IMR-90 (cell line): ENCODE measurements at regions not wholly inside any gene's neighbourhood (a gene's known extent, or its start where the extent isn't known, plus 50 kb on each side); places are given as distances from the start of the nearest gene placed in this dataset.

ENCODE experiments used
- ATAC-seq: fragments of 200-7000 bp; cut with Tn5 transposase; 2 replicates; pipeline ENCODE4 v1.9.1; 2020; ENCODE audit warnings: low read depth, mild to moderate bottlenecking, moderate library complexity
- BruUV-seq: library from RNA; stranded (reverse); fragments of 400-500 nt; replicated peaks from 2 replicates; lab custom pipeline; 2021; lab: Mats Ljungman, UMichigan
- CTCF ChIA-PET: fragments of 300-600 bp; formaldehyde crosslinking; extraction: SDS; loops from one replicate; lab custom pipeline; 2021; ENCODE audit warnings: antibody characterized with exemption; lab: Yijun Ruan, JAX
- POLR2A ChIA-PET: fragments of 300-600 bp; sonication (Branson Sonifier 250); formaldehyde crosslinking; loops from one replicate; lab custom pipeline; 2022; ENCODE audit warnings: antibody characterized with exemption; ENCODE audit not compliant: unreplicated experiment; lab: Charles Lee
- DNase-seq: peaks from one replicate; pipeline ENCODE4 v3.0.0; 2013
- H2AFZ ChIP-seq: replicated peaks from 2 replicates; pipeline ENCODE3; 2013; ENCODE audit warnings: low read length, mild to moderate bottlenecking; ENCODE audit not compliant: poor library complexity
- H2AK5ac ChIP-seq: 2 replicates; pipeline ENCODE4 v1.6.1; 2013; ENCODE audit warnings: low read depth, low read length, inconsistent platforms
- H2AK9ac ChIP-seq: replicated peaks from 2 replicates; pipeline ENCODE3; 2013; ENCODE audit warnings: mild to moderate bottlenecking, low read depth, low read length, moderate library complexity; ENCODE audit not compliant: poor library complexity
- H2BK120ac ChIP-seq: 2 replicates; pipeline ENCODE4 v1.6.1; 2013; ENCODE audit warnings: low read depth, low read length, inconsistent platforms
- H2BK15ac ChIP-seq: 3 replicates; pipeline ENCODE4 v1.6.1; 2013; ENCODE audit warnings: low read depth, low read length, inconsistent platforms
- H2BK20ac ChIP-seq: 2 replicates; pipeline ENCODE4 v1.6.1; 2013; ENCODE audit warnings: low read depth, mild to moderate bottlenecking, inconsistent platforms, low read length, moderate library complexity
- H2BK5ac ChIP-seq: 2 replicates; pipeline ENCODE4 v1.6.1; 2013; ENCODE audit warnings: mild to moderate bottlenecking, low read depth, low read length, inconsistent platforms; ENCODE audit not compliant: poor library complexity, severe bottlenecking
- H3K14ac ChIP-seq: replicated peaks from 2 replicates; pipeline ENCODE4 v1.6.1; 2013; ENCODE audit warnings: low read depth, low read length, inconsistent platforms
- H3K18ac ChIP-seq: 2 replicates; pipeline ENCODE4 v1.6.1; 2013; ENCODE audit warnings: low read depth, low read length, control low read depth
- H3K23ac ChIP-seq: 2 replicates; pipeline ENCODE4 v1.6.1; 2013; ENCODE audit warnings: low read depth, low read length, inconsistent platforms
- H3K27ac ChIP-seq: 2 replicates; pipeline ENCODE4 v1.5.1; 2013; ENCODE audit warnings: mild to moderate bottlenecking, control low read depth, low read length; ENCODE audit not compliant: insufficient read depth
- H3K27me3 ChIP-seq: 2 replicates; pipeline ENCODE4 v1.6.1; 2013; ENCODE audit warnings: low read length; ENCODE audit not compliant: control insufficient read depth, insufficient read depth
- H3K36me3 ChIP-seq: 2 replicates; pipeline ENCODE4 v1.6.1; 2013; ENCODE audit warnings: low read length, mixed read lengths; ENCODE audit not compliant: control insufficient read depth, insufficient read depth
- H3K4ac ChIP-seq: 2 replicates; pipeline ENCODE4 v1.6.1; 2013; ENCODE audit warnings: low read depth, low read length, inconsistent platforms
- H3K4me1 ChIP-seq: 2 replicates; pipeline ENCODE4 v1.6.1; 2013; ENCODE audit warnings: low read length, mixed read lengths; ENCODE audit not compliant: control insufficient read depth, insufficient read depth
- H3K4me2 ChIP-seq: 2 replicates; pipeline ENCODE4 v1.6.1; 2013; ENCODE audit warnings: low read depth, mild to moderate bottlenecking, control low read depth, low read length, moderate library complexity
- H3K4me3 ChIP-seq: 2 replicates; pipeline ENCODE4 v1.5.1; 2013; ENCODE audit warnings: low read depth, mild to moderate bottlenecking, control low read depth, low read length, moderate library complexity; ENCODE audit not compliant: insufficient read depth
- H3K56ac ChIP-seq: 2 replicates; pipeline ENCODE4 v1.6.1; 2013; ENCODE audit warnings: low read length, inconsistent platforms; ENCODE audit not compliant: insufficient read depth; ENCODE audit errors: extremely low read depth
- H3K79me1 ChIP-seq, 2 experiments: 2 replicates each; pipeline ENCODE4 v1.6.1; 2013; ENCODE audit warnings: low read length in 2 of 2, inconsistent platforms in 1 of 2, low read depth in 1 of 2
- H3K9ac ChIP-seq: 2 replicates; pipeline ENCODE4 v1.6.1; 2013; ENCODE audit warnings: low read depth, low read length, control low read depth
- H3K9me1 ChIP-seq: 2 replicates; pipeline ENCODE4 v1.6.1; 2013; ENCODE audit warnings: low read length, inconsistent platforms; ENCODE audit not compliant: insufficient read depth
- H3K9me3 ChIP-seq: 2 replicates; pipeline ENCODE4 v1.6.1; 2013; ENCODE audit warnings: low read length; ENCODE audit not compliant: control insufficient read depth, insufficient read depth
- H4K20me1 ChIP-seq: 2 replicates; pipeline ENCODE4 v1.6.1; 2013; ENCODE audit warnings: low read length, inconsistent platforms; ENCODE audit not compliant: insufficient read depth
- H4K5ac ChIP-seq: 2 replicates; pipeline ENCODE4 v1.6.1; 2013; ENCODE audit warnings: mild to moderate bottlenecking, low read depth, low read length, control low read depth
- H4K8ac ChIP-seq, 2 experiments: 2 replicates each; pipeline ENCODE4 v1.6.1; 2013; ENCODE audit warnings: low read depth in 2 of 2, low read length in 2 of 2, control low read depth in 1 of 2, inconsistent platforms in 1 of 2
- H4K91ac ChIP-seq: 2 replicates; pipeline ENCODE4 v1.6.1; 2013; ENCODE audit warnings: low read depth, low read length, inconsistent platforms; ENCODE audit not compliant: insufficient read depth
- CEBPB ChIP-seq: IDR thresholded peaks from 2 replicates; pipeline ENCODE4 v1.6.1; 2012; ENCODE audit warnings: low read depth, low read length, improper control_type of control experiment
- CHD1 ChIP-seq: IDR thresholded peaks from 2 replicates; pipeline ENCODE4 v1.6.1; 2012; ENCODE audit warnings: low read depth, low read length, improper control_type of control experiment
- CTCF ChIP-seq: conservative IDR thresholded peaks from 2 replicates; pipeline ENCODE4 v1.5.1; 2012; ENCODE audit warnings: mild to moderate bottlenecking, low read depth, low read length, improper control_type of control experiment
- ELK1 ChIP-seq: fragments of 150-350 bp; IDR thresholded peaks from 2 replicates; pipeline ENCODE4 v1.6.1; 2016; ENCODE audit warnings: low read depth, mild to moderate bottlenecking, low read length, moderate library complexity, borderline replicate concordance
- MAZ ChIP-seq: IDR thresholded peaks from 2 replicates; pipeline ENCODE4 v1.6.1; 2012; ENCODE audit warnings: low read depth, mild to moderate bottlenecking, low read length, improper control_type of control experiment, moderate library complexity, borderline replicate concordance
- MXI1 ChIP-seq: IDR thresholded peaks from 2 replicates; pipeline ENCODE4 v1.6.1; 2012; ENCODE audit warnings: low read depth, mild to moderate bottlenecking, low read length, moderate library complexity, borderline replicate concordance
- POLR2A ChIP-seq: IDR thresholded peaks from 2 replicates; pipeline ENCODE4 v1.6.1; 2012; ENCODE audit warnings: mild to moderate bottlenecking, low read depth, low read length
- RAD21 ChIP-seq: IDR thresholded peaks from 2 replicates; pipeline ENCODE4 v1.6.1; 2012; ENCODE audit warnings: low read length, improper control_type of control experiment
- RCOR1 ChIP-seq: IDR thresholded peaks from 2 replicates; pipeline ENCODE4 v1.6.1; 2012; ENCODE audit warnings: mild to moderate bottlenecking, low read length, improper control_type of control experiment; ENCODE audit not compliant: insufficient replicate concordance
- SMC3 ChIP-seq: fragments of 150-350 bp; IDR thresholded peaks from 2 replicates; pipeline ENCODE4 v1.6.1; 2016; ENCODE audit warnings: low read depth, mild to moderate bottlenecking, antibody characterized with exemption, low read length, moderate library complexity
- WGBS, 2 experiments: methylation state at CpG; one replicate each; pipeline versions ENCODE4 v1.1.5 to v1.1.7; 2013; ENCODE audit warnings: missing lambda C conversion rate in 2 of 2; ENCODE audit not compliant: insufficient read length in 1 of 2; ENCODE audit errors: extremely low coverage in 2 of 2; 5-methylcytosine and 5-hydroxymethylcytosine counted together
- dilution Hi-C: fragments of 300-500 bp; cut with HindIII; formaldehyde crosslinking; loops from one replicate; pipeline ENCODE4 v1.14.3; 2018; ENCODE audit warnings: low sequenced_read_pairs; ENCODE audit not compliant: unreplicated experiment
- in situ Hi-C: fragments of 300-500 bp; cut with MboI; formaldehyde crosslinking; loops from 3 replicates; pipeline ENCODE4 v1.14.3; 2019; ENCODE audit warnings: low sequenced_read_pairs, inconsistent platforms, mixed read lengths
- intact Hi-C: fragments of 100-400 bp; cut with micrococcal nuclease; formaldehyde crosslinking; loops from 2 replicates; pipeline ENCODE4 v1.10.0; 2022

GRCh38 chr2:107742460-107743027, 84.1 kb upstream of the RGPD4 start:
- Histone ChIP-seq H3K9ac (no peak overlapping the region), H4K91ac (no peak overlapping the region), H3K23ac (no peak overlapping the region), H3K14ac (no peak overlapping the region), H3K9me3 (no peaks in the 10 kb centered on the region), H3K4me3 (no peak overlapping the region), H3K9me1 (no peaks in the 10 kb centered on the region), H2BK120ac (no peak overlapping the region), H3K18ac (no peak overlapping the region), H4K5ac (no peak overlapping the region), H2AFZ (no peak overlapping the region), H2BK15ac (no peak overlapping the region), H3K4me1 (no peaks in the 10 kb centered on the region), H2AK9ac (no peak overlapping the region), H3K36me3 (no peaks in the 10 kb centered on the region), H3K4me2 (no peak overlapping the region), H2AK5ac (no peak overlapping the region), H3K79me1 (no peaks in the 10 kb centered on the region), H2BK20ac (no peak overlapping the region), H3K27me3 (no peaks in the 10 kb centered on the region), H4K20me1 (no peaks in the 10 kb centered on the region), H3K56ac (no peak overlapping the region), H2BK5ac (no peak overlapping the region), H3K4ac (no peak overlapping the region), H3K27ac (no peak overlapping the region), H4K8ac (no peak overlapping the region)
- ATAC-seq (no peak), DNase-seq (no peak)
- TF ChIP-seq ELK1 (no peak), CHD1 (no peak), MXI1 (no peak), CTCF (no peak), SMC3 (no peak), RAD21 (no peak), MAZ (no peak), RCOR1 (no peak), POLR2A (no peak), CEBPB (no peak)
- WGBS, 2 experiments, result 95% methylated on average over 3 of the region's 5 CpGs; no CpG with 5 or more reads in 1 of the 2 experiments
- ChIA-PET POLR2A (no interaction called here), CTCF (no interaction called here)
- dilution Hi-C loops (no loop called here), intact Hi-C loops (no loop called here), in situ Hi-C loops (no loop called here)
- BruUV-seq, result no TSS peak
